ENCODE measurements at regions not wholly inside any gene's neighbourhood (a gene's known extent, or its start where the extent isn't known, plus 50 kb on each side); places are given as distances from the start of the nearest gene placed in this dataset.

DNA sequence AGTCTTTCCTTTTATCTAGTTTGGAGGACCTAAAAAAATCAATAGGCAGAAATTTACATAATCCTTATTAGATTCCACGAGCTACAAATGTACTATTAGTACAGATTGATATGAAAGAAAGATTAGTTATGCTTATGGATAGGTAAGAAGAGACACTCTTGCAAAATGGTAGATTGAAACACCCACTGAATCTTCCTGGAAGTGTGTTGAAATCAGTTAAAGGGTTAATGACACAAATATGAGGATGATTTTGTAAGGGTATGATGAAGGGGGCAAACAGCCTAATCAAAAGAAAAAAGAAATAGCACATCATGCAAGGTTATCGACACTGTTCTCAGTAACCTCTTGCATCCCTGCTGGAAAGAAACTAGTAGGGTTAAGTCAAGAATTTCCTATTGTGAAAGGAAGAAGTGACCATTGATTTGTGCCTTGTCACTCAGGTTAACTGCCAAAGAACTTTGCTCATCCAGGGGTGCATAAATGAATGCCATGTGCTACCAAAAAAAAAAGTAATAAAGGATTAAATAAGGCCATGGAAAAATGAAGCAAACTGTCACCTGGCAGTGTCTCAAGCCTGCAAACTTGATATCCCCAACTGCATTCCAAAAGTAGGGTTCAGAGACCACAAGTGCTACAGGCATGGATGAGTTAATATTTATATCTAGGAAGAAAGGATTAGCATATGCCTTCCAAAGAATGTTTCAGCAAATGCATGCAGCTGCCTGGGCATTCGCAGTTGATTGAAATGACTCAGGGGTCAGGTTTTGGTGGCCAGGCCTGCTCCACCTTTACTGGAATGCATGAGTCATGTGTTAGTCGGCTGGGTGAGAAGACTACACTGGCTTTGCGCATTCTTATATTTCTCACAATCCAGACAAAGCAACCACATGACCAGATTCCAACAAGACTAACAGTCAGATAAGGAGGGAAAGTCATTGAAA, 78.3 kb upstream of the ATXN3L start:
- no peaks in the 10 kb centered on the region for H3K9me3 ChIP-seq (ENCODE audit: low read depth)
- no peak overlapping the region for H3K4me3 ChIP-seq
- no peak overlapping the region for H3K27ac ChIP-seq
- H3K36me3 ChIP-seq = no peaks in the 10 kb centered on the region
- DNase-seq (ENCODE audit: low read depth in 1 of 2, low spot score in 1 of 2) = peak in 1 of 2 donors; percentile 96
- no peaks in the 10 kb centered on the region for H3K4me1 ChIP-seq (ENCODE audit: low read depth)
- H3K27me3 ChIP-seq = no peaks in the 10 kb centered on the region
- TF ChIP-seq, protein P1, sequence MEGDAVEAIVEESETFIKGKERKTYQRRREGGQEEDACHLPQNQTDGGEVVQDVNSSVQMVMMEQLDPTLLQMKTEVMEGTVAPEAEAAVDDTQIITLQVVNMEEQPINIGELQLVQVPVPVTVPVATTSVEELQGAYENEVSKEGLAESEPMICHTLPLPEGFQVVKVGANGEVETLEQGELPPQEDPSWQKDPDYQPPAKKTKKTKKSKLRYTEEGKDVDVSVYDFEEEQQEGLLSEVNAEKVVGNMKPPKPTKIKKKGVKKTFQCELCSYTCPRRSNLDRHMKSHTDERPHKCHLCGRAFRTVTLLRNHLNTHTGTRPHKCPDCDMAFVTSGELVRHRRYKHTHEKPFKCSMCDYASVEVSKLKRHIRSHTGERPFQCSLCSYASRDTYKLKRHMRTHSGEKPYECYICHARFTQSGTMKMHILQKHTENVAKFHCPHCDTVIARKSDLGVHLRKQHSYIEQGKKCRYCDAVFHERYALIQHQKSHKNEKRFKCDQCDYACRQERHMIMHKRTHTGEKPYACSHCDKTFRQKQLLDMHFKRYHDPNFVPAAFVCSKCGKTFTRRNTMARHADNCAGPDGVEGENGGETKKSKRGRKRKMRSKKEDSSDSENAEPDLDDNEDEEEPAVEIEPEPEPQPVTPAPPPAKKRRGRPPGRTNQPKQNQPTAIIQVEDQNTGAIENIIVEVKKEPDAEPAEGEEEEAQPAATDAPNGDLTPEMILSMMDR (IDR thresholded peaks at IDR 0.05; ENCODE audit: low read depth, low read length) = no peak

DNA sequence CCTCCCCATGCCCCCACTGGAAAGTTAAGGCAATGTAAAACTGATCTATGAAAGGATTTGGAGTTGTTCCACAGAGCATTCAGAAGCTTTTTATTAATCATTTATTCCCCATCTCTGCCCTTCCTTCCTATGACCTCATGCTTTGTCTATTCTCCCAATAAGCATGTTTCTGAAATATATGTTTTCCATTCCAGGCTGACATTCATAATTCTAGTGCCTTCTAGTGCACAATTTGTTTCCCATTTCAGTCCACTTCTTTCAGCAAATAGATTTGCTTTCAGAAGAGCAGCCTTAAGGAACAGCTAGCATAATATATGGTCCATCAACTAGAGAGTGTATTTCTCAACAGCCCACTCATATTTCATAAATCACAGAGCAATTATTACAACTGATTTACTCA, 77.1 kb upstream of the ATXN3L start:
- no peaks in the 10 kb centered on the region for H3K9me3 ChIP-seq (ENCODE audit: low read depth)
- peak in 1 of 2 donors; percentile 32 for DNase-seq (ENCODE audit: low read depth in 1 of 2, low spot score in 1 of 2)
- no peak overlapping the region for H3K4me3 ChIP-seq
- no peak overlapping the region for H3K27ac ChIP-seq
- TF ChIP-seq, protein P1 (IDR thresholded peaks at IDR 0.05; ENCODE audit: low read depth, low read length) = no peak
- no peaks in the 10 kb centered on the region for H3K27me3 ChIP-seq
- no peaks in the 10 kb centered on the region for H3K4me1 ChIP-seq (ENCODE audit: low read depth)
- no peaks in the 10 kb centered on the region for H3K36me3 ChIP-seq

DNA sequence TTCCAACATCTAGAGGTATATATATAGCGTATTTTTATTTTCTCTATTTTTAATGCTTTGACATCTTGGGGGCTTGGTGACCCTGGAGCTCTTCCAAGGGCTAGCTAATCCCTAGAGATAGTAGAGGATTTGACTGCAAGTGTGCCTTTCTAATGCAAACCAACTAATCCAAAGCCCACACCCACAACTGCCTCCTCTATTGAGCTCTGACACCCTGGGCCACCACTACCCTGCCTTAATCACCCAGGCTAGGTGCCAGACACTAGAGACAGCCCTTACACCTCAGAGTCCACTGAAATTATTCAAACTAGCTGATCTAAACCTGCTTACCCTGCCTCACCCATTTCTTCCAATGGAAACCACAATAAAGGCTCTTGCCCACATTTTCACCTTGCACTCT, 69.6 kb upstream of the ATXN3L start:
- Histone ChIP-seq H3K27ac (no peak overlapping the region), H3K36me3 (no peaks in the 10 kb centered on the region), H3K9me3 (ENCODE audit: low read depth) (no peaks in the 10 kb centered on the region), H3K27me3 (no peaks in the 10 kb centered on the region), H3K4me1 (ENCODE audit: low read depth) (no peaks in the 10 kb centered on the region), H3K4me3 (no peak overlapping the region)
- DNase-seq (ENCODE audit: low read depth in 1 of 2, low spot score in 1 of 2) = no peak
- TF ChIP-seq, protein P1 (IDR thresholded peaks at IDR 0.05; ENCODE audit: low read depth, low read length) = no peak

DNA sequence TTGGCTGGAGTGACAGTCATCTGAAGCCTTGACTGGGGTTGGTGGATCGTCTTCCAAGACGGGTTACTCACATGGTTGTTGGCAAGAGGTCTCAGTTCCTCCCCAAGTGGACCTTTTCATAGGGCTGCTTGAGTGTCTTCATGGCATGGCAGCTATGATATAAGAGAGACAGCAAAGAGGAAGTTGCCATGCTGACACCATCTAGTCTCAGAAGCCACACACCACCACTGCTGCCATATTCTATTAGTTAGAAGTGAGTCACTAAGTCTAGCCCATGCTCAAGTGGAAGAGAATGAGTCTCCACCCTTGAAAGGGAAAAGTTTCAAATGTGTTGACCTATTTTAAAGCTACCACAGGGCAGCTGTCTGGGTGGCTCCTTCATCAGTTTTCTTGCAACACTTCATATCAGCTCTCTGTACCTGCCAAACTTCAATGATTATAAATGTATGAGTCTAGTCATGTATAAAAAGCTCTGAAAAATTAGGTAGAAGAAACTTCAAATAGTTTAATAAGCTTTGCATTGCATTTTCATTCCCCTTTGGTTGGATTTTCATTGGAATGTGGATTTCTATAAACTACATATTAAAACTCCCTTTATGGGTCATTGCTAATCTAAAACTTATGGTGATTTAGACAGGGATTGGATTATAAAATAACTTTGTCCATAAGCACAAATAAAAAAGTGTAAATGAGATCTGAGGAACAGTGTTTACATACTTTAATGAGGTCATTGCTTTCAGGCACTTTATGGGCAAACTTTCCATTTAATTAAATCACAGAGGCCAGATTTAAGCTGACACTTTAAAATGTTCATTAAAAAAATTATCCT, 68.0 kb upstream of the ATXN3L start:
- Histone ChIP-seq H3K27ac (no peak overlapping the region), H3K9me3 (ENCODE audit: low read depth) (no peaks in the 10 kb centered on the region), H3K27me3 (no peaks in the 10 kb centered on the region), H3K36me3 (no peaks in the 10 kb centered on the region), H3K4me3 (no peak overlapping the region), H3K4me1 (ENCODE audit: low read depth) (no peaks in the 10 kb centered on the region)
- DNase-seq (ENCODE audit: low read depth in 1 of 2, low spot score in 1 of 2) = no peak
- TF ChIP-seq, protein P1 (IDR thresholded peaks at IDR 0.05; ENCODE audit: low read depth, low read length) = no peak

DNA sequence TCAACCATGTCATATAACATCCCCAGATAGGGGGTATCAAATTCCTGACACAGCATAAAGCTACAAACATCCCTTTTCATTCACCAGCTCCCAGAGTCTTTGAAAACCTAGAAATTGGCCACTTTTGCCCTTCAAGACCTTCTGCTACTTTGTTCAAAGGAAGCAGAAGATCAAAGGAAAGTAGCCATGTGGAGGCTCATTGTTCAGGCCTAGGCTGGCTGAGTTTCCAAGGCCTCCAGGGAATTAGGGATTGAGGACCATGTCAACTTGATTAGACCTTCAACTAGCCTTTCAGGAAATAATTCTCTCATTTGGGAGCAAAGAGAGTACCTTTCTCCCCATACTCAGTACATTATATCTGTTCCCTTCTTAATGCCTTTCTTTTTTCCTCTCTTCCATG, 66.8 kb upstream of the ATXN3L start:
- H3K4me1 ChIP-seq (ENCODE audit: low read depth) = no peaks in the 10 kb centered on the region
- H3K4me3 ChIP-seq = no peak overlapping the region
- H3K36me3 ChIP-seq = no peaks in the 10 kb centered on the region
- DNase-seq (ENCODE audit: low read depth in 1 of 2, low spot score in 1 of 2) = no peak
- H3K27me3 ChIP-seq = no peaks in the 10 kb centered on the region
- H3K9me3 ChIP-seq (ENCODE audit: low read depth) = no peaks in the 10 kb centered on the region
- no peak overlapping the region for H3K27ac ChIP-seq
- TF ChIP-seq, protein P1 (IDR thresholded peaks at IDR 0.05; ENCODE audit: low read depth, low read length) = no peak
